ENCODE measurements at regions not wholly inside any gene's neighbourhood (a gene's known extent, or its start where the extent isn't known, plus 50 kb on each side); places are given as distances from the start of the nearest gene placed in this dataset.

GRCh38 chr14:98576463-98576862 lies 695.5 kb downstream of the BCL11B start:
- intact Hi-C loops (cut with micrococcal nuclease), result no loop called here
- no peaks in the 10 kb centered on the region for H3K4me1 ChIP-seq (ENCODE audit: control insufficient read depth, insufficient read depth, low read length)
- DNase-seq, result no peak
- H3K4me3 ChIP-seq (ENCODE audit: low read length), result no peak overlapping the region
- Mint-ChIP-seq H3K36me3 (no peaks in the 10 kb centered on the region), H3K27ac (no peak overlapping the region), H3K9me3 (no peaks in the 10 kb centered on the region), H3K4me1 (no peaks in the 10 kb centered on the region), H3K27me3 (ENCODE audit: low read depth in 2 of 2) (peaks cover 9 to 61% of the 10 kb centered on the region in 2 donors), H3K4me3 (no peak overlapping the region)
- no peaks in the 10 kb centered on the region for H3K9me3 ChIP-seq (ENCODE audit: control insufficient read depth, insufficient read depth, low read length)
- no peaks in the 10 kb centered on the region for H3K27me3 ChIP-seq (ENCODE audit: control insufficient read depth, insufficient read depth, low read length)
- H3K36me3 ChIP-seq (ENCODE audit: control insufficient read depth, insufficient read depth, low read length), result no peaks in the 10 kb centered on the region
- H3K27ac ChIP-seq (ENCODE audit: low read length), result no peak overlapping the region
- TF ChIP-seq, protein P1, sequence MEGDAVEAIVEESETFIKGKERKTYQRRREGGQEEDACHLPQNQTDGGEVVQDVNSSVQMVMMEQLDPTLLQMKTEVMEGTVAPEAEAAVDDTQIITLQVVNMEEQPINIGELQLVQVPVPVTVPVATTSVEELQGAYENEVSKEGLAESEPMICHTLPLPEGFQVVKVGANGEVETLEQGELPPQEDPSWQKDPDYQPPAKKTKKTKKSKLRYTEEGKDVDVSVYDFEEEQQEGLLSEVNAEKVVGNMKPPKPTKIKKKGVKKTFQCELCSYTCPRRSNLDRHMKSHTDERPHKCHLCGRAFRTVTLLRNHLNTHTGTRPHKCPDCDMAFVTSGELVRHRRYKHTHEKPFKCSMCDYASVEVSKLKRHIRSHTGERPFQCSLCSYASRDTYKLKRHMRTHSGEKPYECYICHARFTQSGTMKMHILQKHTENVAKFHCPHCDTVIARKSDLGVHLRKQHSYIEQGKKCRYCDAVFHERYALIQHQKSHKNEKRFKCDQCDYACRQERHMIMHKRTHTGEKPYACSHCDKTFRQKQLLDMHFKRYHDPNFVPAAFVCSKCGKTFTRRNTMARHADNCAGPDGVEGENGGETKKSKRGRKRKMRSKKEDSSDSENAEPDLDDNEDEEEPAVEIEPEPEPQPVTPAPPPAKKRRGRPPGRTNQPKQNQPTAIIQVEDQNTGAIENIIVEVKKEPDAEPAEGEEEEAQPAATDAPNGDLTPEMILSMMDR (IDR thresholded peaks at IDR 0.05), result no peak
- WGBS (ENCODE audit: insufficient coverage), result 83% methylated on average over 2 of the region's 2 CpGs
- ATAC-seq, result no peak

- H3K4me1 Mint-ChIP-seq, result no peaks in the 10 kb centered on the region
- DNase-seq (no peak), ATAC-seq (no peak)
- Histone ChIP-seq H3K9me3 (ENCODE audit: control insufficient read depth, insufficient read depth, low read length) (no peaks in the 10 kb centered on the region), H3K27ac (ENCODE audit: low read length) (no peak overlapping the region), H3K4me3 (ENCODE audit: low read length) (no peak overlapping the region), H3K27me3 (ENCODE audit: control insufficient read depth, insufficient read depth, low read length) (no peaks in the 10 kb centered on the region), H3K4me1 (ENCODE audit: control insufficient read depth, insufficient read depth, low read length) (no peaks in the 10 kb centered on the region), H3K36me3 (ENCODE audit: control insufficient read depth, insufficient read depth, low read length) (no peaks in the 10 kb centered on the region)
- peaks cover 18 to 53% of the 10 kb centered on the region in 2 donors for H3K27me3 Mint-ChIP-seq (ENCODE audit: low read depth in 2 of 2)
- H3K36me3 Mint-ChIP-seq, result no peaks in the 10 kb centered on the region
- intact Hi-C loops (cut with micrococcal nuclease), result no loop called here
- no peaks in the 10 kb centered on the region for H3K9me3 Mint-ChIP-seq
- no peak overlapping the region for H3K4me3 Mint-ChIP-seq
- WGBS (ENCODE audit: insufficient coverage), result 69% methylated on average over 2 of the region's 2 CpGs
- no peak overlapping the region for H3K27ac Mint-ChIP-seq
- TF ChIP-seq, protein P1 (IDR thresholded peaks at IDR 0.05), result no peak
Observed at GRCh38 chr14:98578204-98578603, 693.8 kb downstream of the BCL11B start.

GRCh38 chr14:98579140-98579539 lies 692.9 kb downstream of the BCL11B start:
- WGBS (ENCODE audit: insufficient coverage), result 86% methylated on average over 1 of the region's 1 CpG
- Histone ChIP-seq H3K4me1 (ENCODE audit: control insufficient read depth, insufficient read depth, low read length) (no peaks in the 10 kb centered on the region), H3K27ac (ENCODE audit: low read length) (no peak overlapping the region), H3K27me3 (ENCODE audit: control insufficient read depth, insufficient read depth, low read length) (no peaks in the 10 kb centered on the region), H3K36me3 (ENCODE audit: control insufficient read depth, insufficient read depth, low read length) (no peaks in the 10 kb centered on the region), H3K9me3 (ENCODE audit: control insufficient read depth, insufficient read depth, low read length) (no peaks in the 10 kb centered on the region), H3K4me3 (ENCODE audit: low read length) (no peak overlapping the region)
- intact Hi-C loops (cut with micrococcal nuclease), result no loop called here
- H3K4me1 Mint-ChIP-seq, result no peaks in the 10 kb centered on the region
- no peak overlapping the region for H3K27ac Mint-ChIP-seq
- TF ChIP-seq, protein P1 (IDR thresholded peaks at IDR 0.05), result no peak
- H3K36me3 Mint-ChIP-seq, result no peaks in the 10 kb centered on the region
- no peak overlapping the region for H3K4me3 Mint-ChIP-seq
- H3K9me3 Mint-ChIP-seq, result no peaks in the 10 kb centered on the region
- H3K27me3 Mint-ChIP-seq (ENCODE audit: low read depth in 2 of 2), result peaks cover 18 to 47% of the 10 kb centered on the region in 2 donors
- DNase-seq (no peak), ATAC-seq (no peak)

- H3K36me3 ChIP-seq (ENCODE audit: control insufficient read depth, insufficient read depth, low read length), result no peaks in the 10 kb centered on the region
- H3K4me1 ChIP-seq (ENCODE audit: control insufficient read depth, insufficient read depth, low read length), result no peaks in the 10 kb centered on the region
- H3K27me3 ChIP-seq (ENCODE audit: control insufficient read depth, insufficient read depth, low read length), result no peaks in the 10 kb centered on the region
- no peak for ATAC-seq
- Mint-ChIP-seq H3K36me3 (no peaks in the 10 kb centered on the region), H3K4me3 (no peak overlapping the region), H3K9me3 (no peaks in the 10 kb centered on the region), H3K27ac (no peak overlapping the region), H3K27me3 (ENCODE audit: low read depth in 2 of 2) (peaks cover 15 to 37% of the 10 kb centered on the region in 2 donors), H3K4me1 (no peaks in the 10 kb centered on the region)
- H3K9me3 ChIP-seq (ENCODE audit: control insufficient read depth, insufficient read depth, low read length), result no peaks in the 10 kb centered on the region
- peak in 1 of 2 donors; percentile 65 for DNase-seq
- intact Hi-C loops (cut with micrococcal nuclease), result no loop called here
- no peak overlapping the region for H3K27ac ChIP-seq (ENCODE audit: low read length)
- no CpG with 5 or more reads among the region's 3 CpGs for WGBS (ENCODE audit: insufficient coverage)
- TF ChIP-seq, protein P1 (IDR thresholded peaks at IDR 0.05), result no peak
- no peak overlapping the region for H3K4me3 ChIP-seq (ENCODE audit: low read length)
Observed at GRCh38 chr14:98580131-98580678, 691.8 kb downstream of the BCL11B start.
